ENCODE measurements at regions not wholly inside any gene's neighbourhood (a gene's known extent, or its start where the extent isn't known, plus 50 kb on each side); places are given as distances from the start of the nearest gene placed in this dataset.
"Not testable (repeated sequence)": the region's sequence is repeated elsewhere in the genome, so short reads cannot be mapped to it uniquely, and the experiment has no call there.

- no peak for DNase-seq (ENCODE audit: low read depth)
These were observed 485.7 kb downstream of the AJAP1 start for GRCh38 chr1:5140136-5140535.

GRCh38 chr1:5129746-5130355 lies 475.4 kb downstream of the AJAP1 start:
- no peak for DNase-seq (ENCODE audit: low read depth)

DNA sequence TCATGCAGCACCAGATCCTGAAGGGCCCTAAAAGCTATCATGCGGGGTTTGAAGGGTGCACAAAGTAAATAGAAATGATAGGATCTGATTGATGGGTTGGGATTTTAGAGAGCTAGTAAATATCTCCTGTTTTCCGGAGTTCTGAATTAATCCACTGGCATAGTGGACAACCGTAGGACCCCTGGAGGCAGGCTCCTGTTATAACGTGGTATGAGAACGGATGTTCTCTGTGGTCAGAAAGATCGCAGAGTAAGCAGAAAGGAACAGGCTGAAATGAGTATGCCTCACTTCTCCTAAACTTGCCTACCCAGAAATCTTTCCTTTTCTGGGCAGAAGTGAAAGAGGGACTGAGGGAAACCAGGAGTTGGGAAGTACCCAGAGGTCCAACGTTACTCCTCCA lies 470.8 kb downstream of the AJAP1 start:
- no peak for DNase-seq (ENCODE audit: low read depth)

GRCh38 chr1:5120559-5120958 lies 466.1 kb downstream of the AJAP1 start:
- DNase-seq (ENCODE audit: low read depth), result no peak

- no peak for DNase-seq (ENCODE audit: low read depth)
These were observed 465.2 kb downstream of the AJAP1 start for GRCh38 chr1:5119366-5120234.

GRCh38 chr1:5118771-5119170 lies 464.4 kb downstream of the AJAP1 start:
- not testable (repeated sequence) for DNase-seq (ENCODE audit: low read depth)

DNA sequence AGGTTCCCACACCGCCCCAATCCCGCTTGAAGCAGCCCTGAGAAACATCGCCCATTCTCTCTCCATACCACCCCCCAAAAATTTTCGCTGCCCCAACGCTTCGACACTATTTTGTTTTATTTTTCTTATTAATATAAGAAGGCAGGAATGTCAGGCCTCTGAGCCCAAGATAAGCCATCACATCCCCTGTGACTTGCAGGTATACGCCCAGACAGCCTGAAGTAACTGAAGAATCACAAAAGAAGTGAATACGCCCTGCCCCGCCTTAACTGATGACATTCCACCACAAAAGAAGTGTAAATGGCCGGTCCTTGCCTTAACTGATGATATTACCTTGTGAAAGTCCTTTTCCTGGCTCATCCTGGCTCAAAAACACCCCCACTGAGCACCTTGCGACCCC lies 463.9 kb downstream of the AJAP1 start:
- not testable (repeated sequence) for DNase-seq (ENCODE audit: low read depth)

DNA sequence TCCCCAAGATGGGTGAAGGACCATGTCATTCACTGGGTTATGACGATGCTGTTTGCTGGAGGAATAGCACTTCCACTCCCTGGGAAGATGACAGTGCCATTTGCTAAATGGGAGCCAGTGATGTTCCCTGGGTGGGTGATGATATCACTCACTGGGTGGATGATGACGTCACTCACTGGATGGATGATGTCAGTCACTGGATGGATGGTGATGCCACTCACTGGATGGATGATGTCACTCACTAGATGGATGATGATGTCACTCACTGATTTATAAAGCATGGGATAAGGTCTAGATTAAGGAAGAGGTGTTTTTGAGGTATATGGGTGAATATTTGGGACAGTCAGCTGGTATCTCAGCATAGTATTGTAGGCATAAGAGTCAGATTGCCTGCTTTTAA lies 457.2 kb downstream of the AJAP1 start:
- DNase-seq (ENCODE audit: low read depth), result no peak

GRCh38 chr1:5110508-5110907 lies 456.1 kb downstream of the AJAP1 start:
- DNase-seq (ENCODE audit: low read depth), result no peak

DNA sequence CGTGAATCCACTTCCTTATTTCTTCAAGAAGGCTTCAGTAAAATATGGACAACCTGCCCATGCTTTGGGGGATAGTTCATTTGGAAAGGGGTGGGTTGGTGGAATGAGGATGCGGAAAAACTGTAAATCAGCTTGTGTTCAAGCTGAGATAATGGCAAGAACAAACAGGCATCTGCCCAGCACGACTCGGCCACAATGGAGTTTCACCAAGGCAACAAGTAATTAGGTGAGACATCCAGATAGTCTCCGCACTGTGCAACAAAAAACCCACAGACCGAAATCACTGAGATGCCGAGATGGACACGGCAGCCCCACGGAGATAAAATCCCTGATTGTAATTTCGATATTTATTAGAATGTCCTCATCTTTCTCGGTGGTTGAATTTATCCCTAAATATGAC lies 455.2 kb downstream of the AJAP1 start:
- DNase-seq (ENCODE audit: low read depth), result no peak

- no peak for DNase-seq (ENCODE audit: low read depth)
These were observed 454.3 kb downstream of the AJAP1 start for GRCh38 chr1:5108740-5109139.

GRCh38 chr1:5105744-5106143 lies 451.3 kb downstream of the AJAP1 start:
- no peak for DNase-seq (ENCODE audit: low read depth)

DNA sequence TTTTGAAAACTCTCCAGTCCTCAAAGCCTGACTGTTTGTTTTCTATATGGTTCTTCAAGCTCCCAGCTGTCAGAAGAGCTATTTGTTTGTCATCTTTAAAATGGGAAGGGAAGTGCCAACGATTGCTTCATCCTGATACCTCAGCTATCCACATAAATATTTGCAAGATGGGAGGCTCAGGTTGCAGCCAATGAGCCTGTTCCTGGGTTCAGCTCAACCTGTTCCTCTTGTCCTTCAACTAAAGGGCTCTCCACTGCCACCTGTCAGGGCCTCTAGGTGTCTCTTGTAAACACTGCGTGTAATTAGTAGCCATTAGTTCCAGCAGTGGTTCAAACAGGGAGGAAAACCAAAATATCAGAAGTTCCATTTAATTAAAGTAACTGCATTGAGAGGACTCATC lies 445.1 kb downstream of the AJAP1 start:
- DNase-seq (ENCODE audit: low read depth), result no peak

DNA sequence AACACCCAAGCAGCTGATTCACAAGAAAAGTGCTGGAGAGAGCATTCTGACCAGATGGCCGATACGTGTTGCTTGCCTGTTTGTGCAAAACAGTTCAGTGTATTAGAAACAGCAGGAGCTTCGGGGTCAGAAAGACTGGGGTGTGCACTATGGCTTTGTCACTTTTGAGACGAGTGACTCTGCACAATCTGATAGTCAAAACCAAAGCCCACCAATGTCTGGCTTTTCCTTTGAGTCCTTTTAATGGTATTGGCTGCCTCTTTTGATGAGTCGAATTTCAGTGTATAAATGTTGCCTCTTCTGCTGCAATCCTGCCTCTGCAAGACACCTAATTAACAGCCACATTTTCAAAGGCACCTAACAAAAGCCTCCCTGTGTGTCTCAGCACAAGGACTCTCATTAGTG lies 444.6 kb downstream of the AJAP1 start:
- DNase-seq (ENCODE audit: low read depth), result no peak

- DNase-seq (ENCODE audit: low read depth), result no peak
These were observed 438.6 kb downstream of the AJAP1 start for GRCh38 chr1:5093042-5093441.

DNA sequence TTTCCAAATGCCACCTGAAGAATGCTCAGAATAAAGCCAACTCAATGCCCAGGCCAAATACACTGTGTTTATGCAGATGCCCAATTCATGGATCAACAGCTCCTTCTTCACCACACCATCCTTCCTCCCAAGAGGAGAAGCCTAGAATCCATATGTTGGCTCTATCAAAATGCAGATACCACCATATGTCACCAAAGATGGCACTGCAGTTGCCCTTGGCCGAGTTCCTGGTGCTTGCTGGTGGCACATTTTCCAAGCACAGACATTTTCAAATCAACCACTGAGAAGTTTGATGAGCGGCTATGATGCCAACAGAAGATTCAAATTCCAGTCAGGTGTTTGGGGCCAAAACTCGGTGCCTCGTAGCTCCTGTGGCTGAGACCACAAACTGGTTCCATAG lies 430.3 kb downstream of the AJAP1 start:
- no peak for DNase-seq (ENCODE audit: low read depth)

DNA sequence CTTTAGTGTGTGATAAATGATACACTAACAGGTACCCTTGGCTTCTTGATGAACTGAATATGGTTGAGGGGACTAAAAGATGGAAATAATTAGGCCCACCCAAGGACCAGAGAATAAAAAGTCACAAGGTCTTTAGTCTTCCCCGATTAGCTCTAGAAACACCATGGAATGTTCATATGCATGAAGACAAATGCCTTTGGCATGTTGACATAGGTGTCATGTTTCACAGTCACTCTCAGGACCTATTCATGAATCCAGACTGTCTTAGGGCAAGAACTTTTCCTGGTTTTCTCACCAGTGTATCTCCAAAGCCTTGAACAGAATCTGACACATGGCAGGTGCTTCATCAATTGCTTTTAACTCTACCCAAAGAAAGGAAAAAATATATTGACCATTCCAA lies 412.8 kb downstream of the AJAP1 start:
- no peak for DNase-seq (ENCODE audit: low read depth)

DNA sequence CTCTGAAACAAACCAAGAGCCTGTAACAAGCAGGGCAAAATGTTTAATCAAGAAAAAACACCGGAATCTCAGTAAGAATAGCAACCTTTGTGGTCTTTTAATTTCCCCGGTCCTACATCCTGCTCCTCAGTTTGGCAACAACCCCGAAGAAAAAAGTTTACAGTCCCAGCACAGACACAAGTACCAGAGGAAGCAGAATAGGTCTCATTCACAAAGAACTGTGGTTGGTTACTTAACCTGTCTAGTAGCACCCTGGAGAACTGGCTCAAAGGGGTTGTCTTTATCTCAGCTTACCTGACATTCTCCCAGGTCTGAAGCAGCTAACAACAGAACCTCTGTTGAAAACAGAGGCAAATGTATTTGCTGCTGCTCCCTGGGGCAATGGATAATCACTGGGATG lies 399.3 kb downstream of the AJAP1 start:
- no peak for DNase-seq (ENCODE audit: low read depth)

DNA sequence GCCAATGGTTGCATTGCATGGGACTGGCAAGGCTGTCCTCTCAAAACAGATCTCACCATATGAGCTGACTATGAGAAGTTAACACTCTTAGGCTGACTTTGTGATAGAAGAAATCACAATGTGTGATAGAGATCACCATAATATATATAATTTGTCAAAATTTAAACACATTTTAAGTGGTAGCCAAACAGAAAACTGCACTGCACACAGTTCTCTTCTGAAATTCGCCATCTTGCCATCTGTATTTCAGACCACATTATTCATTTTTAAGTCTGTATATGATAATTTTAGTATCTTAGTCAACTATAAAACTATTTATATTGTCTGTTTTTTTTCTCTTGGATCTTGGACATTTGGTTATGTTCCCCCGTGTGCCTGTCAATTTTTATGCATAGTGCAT lies 374.7 kb downstream of the AJAP1 start:
- no peak for DNase-seq (ENCODE audit: low read depth)

GRCh38 chr1:5012249-5012648 lies 357.8 kb downstream of the AJAP1 start:
- no peak for DNase-seq (ENCODE audit: low read depth)

DNA sequence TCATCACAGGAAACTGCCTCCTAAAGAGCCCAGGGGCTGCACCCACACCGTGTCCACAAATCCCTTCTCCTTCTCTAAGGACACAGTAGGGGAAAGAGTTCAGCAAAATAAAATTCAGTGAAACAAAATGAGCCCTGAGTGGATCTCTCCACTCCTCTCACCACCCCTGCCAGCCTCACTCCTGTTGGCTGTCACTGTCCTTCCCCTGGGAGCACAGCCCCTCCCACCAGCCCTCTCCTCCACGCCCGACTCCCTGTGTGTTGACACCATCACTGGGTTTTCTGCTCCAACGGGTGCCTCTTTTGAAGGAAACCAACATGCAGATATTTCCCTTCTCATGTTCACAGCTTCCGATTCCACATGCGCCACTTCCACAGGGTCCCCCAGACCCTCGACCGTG lies 356.2 kb downstream of the AJAP1 start:
- DNase-seq (ENCODE audit: low read depth), result no peak

- no peak for DNase-seq (ENCODE audit: low read depth)
These were observed 355.8 kb downstream of the AJAP1 start for GRCh38 chr1:5010236-5010635.

- DNase-seq (ENCODE audit: low read depth), result no peak
These were observed 355.1 kb downstream of the AJAP1 start for GRCh38 chr1:5009376-5010065.
